Stimulated activated CD4-positive, alpha-beta T cell treated with anti-CD3 and anti-CD28 coated beads, TNF-alpha, amount 100 ng/mL, for 24 hours (primary cell): ENCODE measurements at regions not wholly inside any gene's neighbourhood (a gene's known extent, or its start where the extent isn't known, plus 50 kb on each side); places are given as distances from the start of the nearest gene placed in this dataset.
"Not testable (repeated sequence)": the region's sequence is repeated elsewhere in the genome, so short reads cannot be mapped to it uniquely, and the experiment has no call there.

ENCODE experiments used
- DNase-seq, 3 experiments: peaks; one replicate each; pipeline ENCODE4 v3.0.0-alpha.2; 2020; ENCODE audit warnings: low read depth in 3 of 3

DNA sequence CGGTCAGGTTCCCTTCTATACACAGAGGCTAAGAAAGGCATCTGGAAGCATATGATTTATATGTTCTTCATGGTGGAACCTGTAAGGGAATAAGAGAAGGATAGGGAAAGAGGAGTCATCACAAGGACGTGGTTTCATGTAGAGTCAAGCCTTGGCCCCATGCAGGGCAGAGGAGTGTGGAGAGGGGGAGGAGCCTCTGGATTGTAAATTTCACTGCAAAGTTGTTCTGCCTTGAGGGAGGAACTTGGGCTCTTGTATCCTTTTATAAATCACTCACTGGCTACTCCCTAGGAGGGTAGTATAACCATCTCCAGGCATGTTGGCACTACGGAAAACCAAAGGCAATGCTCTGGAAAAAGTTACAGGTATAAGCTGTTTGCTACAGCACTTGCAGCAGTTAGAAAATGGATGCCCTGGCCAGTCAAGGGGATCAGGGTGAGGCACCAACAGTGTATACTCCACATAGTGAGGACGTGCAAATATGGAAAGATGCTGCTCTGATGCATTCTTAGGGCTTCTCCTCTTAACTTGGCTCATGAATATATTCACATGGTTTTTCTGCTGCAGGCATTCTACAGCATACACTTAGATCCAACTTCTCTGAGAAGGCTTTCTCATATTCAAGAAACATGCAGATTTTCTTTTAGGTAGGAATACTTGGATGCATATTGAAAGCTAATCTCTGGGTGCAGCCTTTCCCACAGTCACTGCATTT, 60.3 kb upstream of the ZNF81 start:
- DNase-seq: no peak

DNA sequence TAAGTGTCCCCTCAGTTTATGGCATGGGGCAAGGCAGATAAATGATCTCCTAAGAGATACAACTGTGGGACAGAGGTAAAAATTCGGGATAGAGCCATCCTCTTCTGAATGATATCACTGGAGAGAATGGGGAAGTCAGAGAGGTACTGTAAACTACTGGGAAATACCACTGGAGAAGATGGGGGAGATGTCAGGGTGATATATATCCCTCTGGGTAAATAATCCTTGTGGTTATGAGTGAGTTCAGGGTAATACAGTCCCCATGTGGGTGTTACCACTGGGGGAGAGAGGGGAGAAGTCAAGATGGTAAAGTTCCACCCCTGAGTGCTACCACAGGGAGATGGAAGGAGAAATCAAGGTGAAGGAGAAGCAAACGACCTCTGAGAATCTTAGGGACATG, 63.9 kb upstream of the ZNF81 start:
- no peak for DNase-seq

DNA sequence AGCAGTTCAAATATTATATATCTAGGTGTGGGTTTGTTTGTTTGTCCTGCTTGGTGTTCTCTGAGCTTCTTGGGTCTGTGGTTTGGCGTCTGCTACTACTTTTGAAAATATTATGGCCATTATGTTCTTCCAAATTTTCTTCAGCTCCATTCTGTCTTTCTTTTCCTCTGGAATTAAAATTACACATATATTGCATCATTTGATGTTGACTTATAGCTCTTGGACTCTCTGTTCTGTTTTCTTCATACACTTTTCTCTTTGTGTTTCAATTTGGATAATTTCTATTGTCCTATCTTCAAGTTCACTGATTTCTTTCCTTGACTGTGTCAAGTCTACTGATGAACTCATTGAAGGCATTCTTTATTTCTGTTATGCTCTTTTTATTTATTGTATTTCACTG, 65.2 kb upstream of the ZNF81 start:
- no peak for DNase-seq

DNA sequence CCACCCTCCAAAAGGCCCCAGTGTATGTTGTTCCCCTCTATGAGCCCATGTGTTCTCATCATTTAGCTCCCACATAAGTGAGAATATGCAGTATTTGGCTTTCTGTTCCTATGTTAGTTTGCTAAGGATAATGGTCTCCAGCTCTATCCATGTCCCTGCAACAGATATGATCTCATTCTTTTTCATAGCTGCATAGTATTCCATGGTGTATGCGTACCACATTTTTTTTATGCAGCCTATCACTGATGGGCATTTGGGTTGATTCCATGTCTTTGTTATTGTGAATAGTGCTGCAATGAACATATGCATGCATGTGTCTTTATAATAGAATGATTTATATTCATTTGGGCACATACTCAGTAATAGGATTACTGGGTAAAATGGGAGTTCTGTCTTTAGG, 73.9 kb upstream of the ZNF81 start:
- not testable (repeated sequence) for DNase-seq

DNA sequence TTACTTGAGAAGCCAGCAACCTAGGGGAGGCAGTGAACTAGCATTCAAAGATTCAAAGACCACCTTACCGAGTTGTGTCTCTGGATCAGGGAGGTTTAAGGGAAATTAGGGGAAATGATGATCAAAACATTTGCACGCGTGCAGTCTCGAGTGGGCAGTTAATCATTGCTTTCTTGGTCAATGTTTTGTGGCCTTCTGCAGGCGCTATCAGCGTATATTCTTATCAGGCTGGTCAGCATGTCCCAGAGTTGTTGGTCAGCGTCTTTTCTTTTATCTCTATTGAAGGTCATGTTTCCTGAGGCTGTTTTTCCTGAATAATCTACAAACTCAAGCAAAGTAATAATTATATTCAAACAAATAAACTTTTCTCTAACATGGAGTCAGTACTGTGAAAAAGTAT, 84.0 kb upstream of the ZNF81 start:
- no peak for DNase-seq

DNA sequence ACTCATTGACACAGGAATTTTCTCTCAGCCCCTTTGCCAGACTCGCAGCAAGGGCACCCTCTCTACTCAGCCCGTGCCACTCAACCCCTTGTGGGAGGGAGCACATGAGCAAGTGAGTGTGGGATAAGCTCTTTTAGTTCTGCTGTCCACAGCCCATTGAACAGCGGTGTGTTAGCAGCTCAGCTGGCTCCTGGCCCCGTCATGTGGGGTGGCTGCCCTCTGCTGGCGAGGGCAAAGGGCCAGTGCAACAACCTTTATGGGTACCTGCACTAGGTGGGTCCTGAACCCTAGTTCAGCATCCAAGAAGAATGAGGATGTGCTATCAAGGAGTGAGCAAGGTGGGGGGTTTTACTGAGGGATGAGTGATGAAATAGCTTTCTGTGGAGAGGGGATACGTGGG, 85.0 kb upstream of the ZNF81 start:
- DNase-seq: peak in 1 of 3 experiments; percentile 36

DNA sequence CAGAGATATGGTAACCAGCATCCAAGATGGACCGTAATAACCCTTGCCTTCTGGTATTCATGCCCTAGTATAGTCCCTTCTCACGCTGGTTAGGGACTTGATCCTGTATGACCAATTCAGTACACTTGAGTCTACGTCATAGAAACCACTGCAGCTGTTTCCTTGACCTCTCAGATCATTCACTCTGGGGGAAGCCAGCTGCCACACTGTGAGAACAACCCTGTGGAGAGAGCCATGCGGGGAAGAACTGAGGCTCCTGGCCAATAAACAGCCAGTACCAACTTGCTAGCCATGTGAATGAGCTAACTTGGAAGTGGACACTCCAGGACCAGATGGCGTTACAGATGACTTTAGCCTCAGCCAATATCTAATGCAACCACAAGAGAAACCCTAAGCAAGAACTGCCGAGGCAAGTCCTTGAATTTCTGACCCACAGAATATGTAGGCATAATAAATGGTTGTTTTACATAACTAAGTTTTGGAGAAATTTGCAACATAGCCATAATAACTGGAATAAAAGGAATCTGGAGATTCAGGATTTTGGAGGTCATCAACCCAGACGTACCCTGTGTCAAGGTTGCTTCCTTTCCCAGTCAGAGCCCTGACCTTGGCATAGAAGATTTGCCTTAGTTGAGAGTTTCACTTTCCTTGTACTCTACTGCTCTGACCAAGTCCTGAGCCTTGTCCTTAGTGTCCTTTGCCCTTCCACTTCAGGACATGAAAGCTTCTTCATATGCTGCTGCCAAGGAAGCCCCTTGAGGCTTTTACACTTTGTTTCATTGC, 87.3 kb upstream of the ZNF81 start:
- no peak for DNase-seq

DNA sequence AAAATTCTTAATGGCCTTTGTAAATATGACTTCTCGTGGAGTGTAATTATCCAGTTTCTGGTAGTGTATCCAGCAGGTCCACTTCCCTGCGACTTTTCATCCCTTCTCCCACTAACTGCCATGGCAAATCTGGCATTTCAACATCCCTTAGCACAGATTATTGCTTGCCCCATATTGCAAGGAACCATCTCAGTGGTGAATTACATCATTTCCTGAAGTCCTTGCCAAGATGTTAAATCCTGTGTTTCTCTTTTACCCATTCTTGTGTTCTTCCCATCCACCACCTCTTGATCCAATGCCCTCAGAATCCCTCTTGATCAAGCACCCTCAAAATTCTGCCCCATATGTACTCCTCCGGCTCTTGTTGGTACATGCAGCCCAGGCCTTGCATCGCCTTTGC, 88.1 kb upstream of the ZNF81 start:
- DNase-seq: no peak

DNA sequence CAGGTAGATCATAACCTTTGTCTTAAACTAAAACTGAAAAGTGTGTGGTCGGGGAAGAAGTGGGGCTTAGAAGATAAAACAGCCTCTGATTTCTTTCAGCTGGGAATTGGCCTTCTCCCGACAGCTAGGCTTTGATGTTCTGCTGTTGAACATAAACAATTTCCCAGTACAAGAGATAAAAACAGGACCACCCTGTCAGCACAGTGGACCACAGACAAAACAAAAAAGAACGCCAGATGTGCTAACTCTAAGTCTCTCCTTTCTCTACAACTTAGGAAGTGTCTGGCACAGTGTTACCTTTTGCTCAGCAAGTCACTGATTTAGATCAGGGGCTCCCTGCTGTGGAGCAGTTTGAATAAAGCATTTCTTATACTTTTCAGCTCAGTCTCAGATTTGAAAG, 87.5 kb upstream of the UXT start:
- DNase-seq: no peak

DNA sequence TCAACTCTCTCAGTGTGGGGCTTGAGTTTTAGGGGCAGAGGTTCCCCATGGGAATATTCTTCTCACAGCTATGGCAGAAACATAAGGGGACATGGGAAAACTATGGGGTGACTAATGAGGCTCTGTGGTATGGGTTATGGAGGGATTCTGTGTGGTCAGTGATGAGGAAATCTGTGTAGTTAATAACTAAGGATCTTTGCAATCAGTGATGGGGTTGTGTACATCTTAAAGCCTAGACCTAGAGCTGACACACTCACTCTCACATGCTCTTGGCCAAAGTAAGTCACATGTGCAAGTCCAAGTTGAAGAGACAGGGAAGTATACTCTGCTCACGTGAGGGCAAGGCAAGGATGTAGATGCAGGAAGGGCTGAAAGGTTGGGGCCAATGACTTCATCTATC, 86.4 kb upstream of the UXT start:
- no peak for DNase-seq

DNA sequence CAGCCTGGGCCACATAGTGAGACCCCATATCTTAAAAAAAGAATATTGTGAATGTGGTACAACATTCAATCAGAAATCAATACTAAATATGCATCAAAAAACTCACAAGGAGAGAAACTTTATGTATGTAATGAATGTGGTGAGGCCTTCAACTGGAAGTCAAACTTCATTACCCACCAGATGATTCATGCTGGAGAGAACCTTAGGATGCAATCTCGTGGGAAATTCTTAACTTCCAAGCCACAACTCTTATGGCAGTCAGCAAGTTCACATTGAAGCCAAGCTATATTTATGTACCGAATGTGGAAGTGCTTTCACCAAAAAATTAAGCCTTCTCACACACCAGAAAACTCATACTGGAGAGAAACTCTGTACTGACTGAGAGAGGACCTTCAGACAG, 84.5 kb upstream of the UXT start:
- DNase-seq: no peak

DNA sequence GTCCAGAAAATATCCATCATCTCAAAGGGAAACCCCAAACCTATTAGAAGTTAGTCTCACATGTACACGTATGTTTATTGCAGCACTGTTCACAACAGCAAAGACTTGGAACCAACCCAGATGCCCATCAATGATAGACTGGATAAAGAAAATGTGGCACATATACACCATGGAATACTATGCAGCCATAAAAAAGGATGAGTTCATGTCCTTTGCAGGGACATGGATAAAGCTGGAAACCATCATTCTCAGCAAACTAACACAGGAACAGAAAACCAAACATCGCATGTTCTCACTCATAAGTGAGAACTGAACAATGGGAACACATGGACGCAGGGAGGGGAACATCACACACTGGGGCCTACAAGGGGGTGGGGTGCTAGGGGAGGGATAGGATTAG, 79.9 kb upstream of the UXT start:
- DNase-seq: not testable (repeated sequence)

DNA sequence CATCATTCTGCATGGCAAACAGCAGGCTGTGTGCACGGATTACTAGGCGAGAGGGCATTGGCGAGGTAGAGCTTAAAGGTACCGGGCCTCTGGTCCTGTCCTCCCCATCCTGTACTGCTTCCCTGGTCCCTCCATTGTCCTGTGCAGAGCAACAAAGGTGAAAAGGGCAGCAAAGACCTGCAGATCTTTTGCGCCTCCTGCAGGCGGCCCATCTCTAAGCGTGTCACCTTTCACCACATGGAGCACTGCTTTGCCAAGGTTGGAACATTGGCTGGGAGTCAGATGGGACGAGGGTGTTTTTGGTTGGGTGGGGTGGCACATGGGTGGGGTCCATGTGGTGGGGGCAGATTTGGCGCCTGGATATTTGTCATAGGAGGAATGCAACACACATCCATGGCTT, 64.7 kb upstream of the UXT start:
- DNase-seq: peak in 1 of 3 experiments; percentile 25

DNA sequence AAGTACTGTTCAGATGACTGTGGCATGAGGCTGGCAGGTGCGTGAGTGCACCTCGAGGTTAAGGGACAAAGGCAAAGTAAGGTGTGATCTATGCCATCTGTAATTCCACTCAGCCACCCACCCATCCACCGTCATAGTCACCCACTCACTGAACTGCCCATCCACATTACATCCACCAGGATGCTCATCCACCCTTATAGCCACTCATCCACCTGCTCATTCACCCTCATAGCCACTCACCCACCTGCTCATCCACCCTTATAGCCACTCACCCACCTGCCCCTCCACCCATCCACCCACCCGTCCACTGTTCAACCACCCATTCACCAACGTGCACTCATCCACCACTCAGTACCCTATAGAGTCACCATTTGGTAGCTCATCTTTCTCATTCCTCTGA, 64.1 kb upstream of the UXT start:
- DNase-seq: no peak

DNA sequence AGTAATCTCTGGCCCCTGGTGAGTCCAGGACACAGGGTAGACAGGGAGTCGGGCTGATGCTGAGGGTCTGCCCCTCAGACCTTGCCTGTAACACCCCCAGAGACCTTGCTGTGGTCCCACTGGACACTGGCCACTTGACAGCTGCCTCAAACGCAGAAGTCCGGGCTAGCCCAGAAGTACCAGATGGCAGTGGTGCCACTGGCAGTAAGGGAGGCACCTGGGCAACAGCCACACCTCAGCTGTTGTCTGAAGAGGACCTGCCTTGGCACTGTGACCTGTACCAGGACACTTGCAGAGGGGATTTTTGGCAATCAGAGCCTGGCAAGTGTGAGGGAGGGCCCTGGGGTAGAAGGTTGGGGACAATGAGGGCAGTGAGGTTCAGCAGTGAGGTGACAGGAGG, 63.3 kb upstream of the UXT start:
- DNase-seq: no peak

DNA sequence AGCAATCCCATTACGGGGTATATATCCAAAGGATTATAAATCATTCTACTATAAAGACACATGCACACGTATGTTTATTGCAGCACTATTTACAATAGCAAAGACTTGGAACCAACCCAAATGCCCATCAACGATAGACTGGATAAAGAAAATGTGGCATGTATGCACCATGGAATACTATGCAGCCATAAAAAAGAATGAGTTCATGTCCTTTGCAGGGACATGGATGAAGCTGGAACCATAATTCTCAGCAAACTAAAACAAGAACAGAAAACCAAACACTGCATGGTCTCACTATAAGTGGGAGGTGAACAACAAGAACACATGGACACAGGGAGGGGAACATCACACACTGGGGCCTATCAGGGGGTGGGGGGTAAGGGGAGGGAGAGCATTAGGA, 56.1 kb upstream of the UXT start:
- not testable (repeated sequence) for DNase-seq

DNA sequence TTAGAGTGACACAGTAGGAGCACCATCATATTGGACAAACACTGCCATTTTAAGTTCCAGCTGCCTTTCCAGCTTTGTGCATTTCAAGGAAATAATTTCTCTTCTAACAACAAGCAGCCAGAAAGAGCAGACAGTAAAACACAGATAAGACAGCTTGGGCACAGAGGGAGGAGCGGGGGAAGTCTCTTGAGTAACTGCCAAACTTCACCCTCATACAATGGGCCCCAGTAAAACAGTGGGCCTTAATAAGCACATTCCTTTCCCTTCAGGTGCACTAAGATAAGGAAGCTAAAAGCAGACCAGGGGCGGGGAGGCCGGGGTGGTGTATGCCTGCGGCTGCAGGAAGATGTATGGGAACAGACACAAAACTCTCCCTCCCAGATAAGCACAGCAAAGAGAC, 53.7 kb upstream of the UXT start:
- not testable (repeated sequence) for DNase-seq

DNA sequence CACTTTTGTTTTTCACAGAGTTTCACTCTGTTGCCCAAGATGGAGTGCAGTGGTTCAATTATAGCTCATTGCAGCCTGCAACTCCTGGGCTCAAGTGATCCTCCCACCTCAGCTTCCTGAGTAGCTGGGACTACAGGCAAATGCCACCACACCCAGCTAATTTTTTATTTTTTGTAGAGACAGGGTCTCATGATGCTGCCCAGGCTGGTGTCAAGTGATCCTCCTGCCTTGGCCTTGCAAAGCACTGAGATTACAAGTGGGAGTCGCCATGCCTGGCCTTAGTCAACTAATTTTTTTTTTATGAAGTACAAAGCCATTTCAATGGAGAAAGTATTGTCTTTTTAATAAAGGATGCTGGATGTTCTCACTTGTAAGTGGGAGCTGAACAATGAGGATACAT, 51.3 kb upstream of the UXT start:
- no peak for DNase-seq
